Vagina (tissue), 2 donors: ENCODE measurements at regions not wholly inside any gene's neighbourhood (a gene's known extent, or its start where the extent isn't known, plus 50 kb on each side); places are given as distances from the start of the nearest gene placed in this dataset.

Experiments
- CTCF ChIP-seq, 3 experiments: fragments of 450-650 bp in 2 of 3; fragments of 200-600 bp in 1 of 3; sonication (generic) in 1 of 3; IDR thresholded peaks; one replicate each; pipeline ENCODE4 v1.5.1; 2017 to 2019; ENCODE audit warnings: antibody characterized with exemption in 3 of 3, mild to moderate bottlenecking in 2 of 3, moderate library complexity in 2 of 3
- POLR2A ChIP-seq, 2 donors: fragments of 450-650 bp; IDR thresholded peaks; one replicate each; pipeline ENCODE4 v1.6.1; 2017; ENCODE audit warnings: antibody characterized with exemption in 2 of 2, mild to moderate bottlenecking in 2 of 2, moderate library complexity in 2 of 2

GRCh38 chr3:110685630-110686029 is 386.0 kb upstream of the NECTIN3 start:
- TF ChIP-seq POLR2A (IDR thresholded peaks at IDR 0.05): no peak
- no peak for TF ChIP-seq CTCF (IDR thresholded peaks at IDR 0.05)
